T-helper 2 cell treated with Interferon-gamma antibody and Interleukin-4, amounts not matched to agents 5 μg/mL and 100 μg/mL, for 36 hours (primary cell): ENCODE measurements at regions not wholly inside any gene's neighbourhood (a gene's known extent, or its start where the extent isn't known, plus 50 kb on each side); places are given as distances from the start of the nearest gene placed in this dataset.

ENCODE experiments used
- DNase-seq: peaks from one replicate; pipeline ENCODE4 v3.0.0; 2021; ENCODE audit warnings: low spot score
- H3K27ac Mint-ChIP-seq: one replicate; pipeline ENCODE4 v1.8.0; 2021; ENCODE audit warnings: mild to moderate bottlenecking, mixed read lengths
- H3K27me3 Mint-ChIP-seq: one replicate; pipeline ENCODE4 v1.8.0; 2021; ENCODE audit warnings: low read depth, mixed read lengths
- H3K36me3 Mint-ChIP-seq: one replicate; pipeline ENCODE4 v1.8.0; 2021; ENCODE audit warnings: low read depth, mixed read lengths
- H3K4me1 Mint-ChIP-seq: one replicate; pipeline ENCODE4 v1.8.0; 2021; ENCODE audit warnings: low read depth, mixed read lengths
- H3K4me3 Mint-ChIP-seq: one replicate; pipeline ENCODE4 v1.8.0; 2022; ENCODE audit warnings: mild to moderate bottlenecking, moderate library complexity, mixed read lengths
- H3K9me3 Mint-ChIP-seq: one replicate; pipeline ENCODE4 v1.8.0; 2021; ENCODE audit warnings: mixed read lengths

GRCh38 chr4:19776021-19776459 lies 475.7 kb upstream of the SLIT2 start:
- Mint-ChIP-seq H3K9me3 (peaks cover 33% of the 10 kb centered on the region), H3K4me3 (no peak overlapping the region), H3K27me3 (no peaks in the 10 kb centered on the region), H3K4me1 (no peaks in the 10 kb centered on the region), H3K27ac (no peak overlapping the region), H3K36me3 (no peaks in the 10 kb centered on the region)
- no peak for DNase-seq

DNA sequence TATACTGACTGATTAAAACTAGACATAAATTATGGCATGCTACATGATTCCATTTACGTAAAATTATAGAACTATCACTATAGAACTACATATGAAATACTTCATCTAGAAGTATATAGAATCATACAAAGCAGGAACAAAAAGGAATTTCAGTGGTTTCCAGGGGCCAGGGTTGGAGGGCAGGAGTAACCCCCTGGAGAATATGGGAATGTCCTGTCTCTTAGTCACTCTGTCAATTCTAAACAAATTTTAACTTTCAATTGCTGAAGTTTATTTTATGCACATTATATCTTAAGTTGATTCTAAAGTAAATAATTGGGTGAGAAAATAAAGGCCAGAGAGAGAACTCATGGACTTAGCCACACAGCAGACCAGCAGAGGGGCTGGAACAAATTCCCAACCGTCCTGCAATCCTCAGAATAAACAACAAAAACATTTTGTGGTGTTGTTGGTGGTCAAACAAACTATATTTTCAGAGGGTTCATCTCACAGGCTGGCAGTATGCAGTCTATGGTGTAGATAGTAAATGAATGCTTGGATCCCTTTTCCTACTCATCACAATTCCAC lies 476.9 kb upstream of the SLIT2 start:
- H3K27ac Mint-ChIP-seq = no peak overlapping the region
- H3K4me1 Mint-ChIP-seq = no peaks in the 10 kb centered on the region
- H3K9me3 Mint-ChIP-seq = peaks cover 35% of the 10 kb centered on the region
- no peak overlapping the region for H3K4me3 Mint-ChIP-seq
- H3K27me3 Mint-ChIP-seq = no peaks in the 10 kb centered on the region
- DNase-seq = no peak
- H3K36me3 Mint-ChIP-seq = no peaks in the 10 kb centered on the region

- Mint-ChIP-seq H3K9me3 (peaks cover 43% of the 10 kb centered on the region), H3K4me1 (no peaks in the 10 kb centered on the region), H3K4me3 (no peak overlapping the region), H3K27ac (no peak overlapping the region), H3K36me3 (no peaks in the 10 kb centered on the region), H3K27me3 (no peaks in the 10 kb centered on the region)
- no peak for DNase-seq
Measured at GRCh38 chr4:19772581-19772980, 479.1 kb upstream of the SLIT2 start.

GRCh38 chr4:19756661-19757060 lies 495.0 kb upstream of the SLIT2 start:
- DNase-seq = no peak
- Mint-ChIP-seq H3K4me3 (no peak overlapping the region), H3K27ac (no peak overlapping the region), H3K27me3 (no peaks in the 10 kb centered on the region), H3K9me3 (peaks cover 24% of the 10 kb centered on the region), H3K4me1 (no peaks in the 10 kb centered on the region), H3K36me3 (no peaks in the 10 kb centered on the region)

DNA sequence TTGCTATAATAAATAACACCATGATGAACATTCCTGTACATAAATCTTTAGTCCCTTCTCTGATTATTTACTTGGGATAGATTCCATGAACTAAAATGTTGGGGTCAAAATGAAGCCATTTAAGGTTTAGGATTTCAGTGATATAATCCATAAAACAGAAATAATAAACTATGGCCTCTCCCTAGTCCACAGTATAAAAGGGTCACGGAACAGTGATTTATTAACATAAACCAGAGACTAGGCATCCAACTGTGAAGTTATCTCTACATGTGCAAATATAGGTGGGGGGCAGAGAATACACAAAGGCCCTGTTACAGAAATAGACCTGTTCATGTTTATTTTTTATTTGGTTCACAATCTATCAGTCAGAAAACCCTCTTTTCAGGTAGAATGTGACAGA lies 499.1 kb upstream of the SLIT2 start:
- Mint-ChIP-seq H3K27ac (no peak overlapping the region), H3K4me3 (no peak overlapping the region), H3K27me3 (no peaks in the 10 kb centered on the region), H3K9me3 (peaks cover 23% of the 10 kb centered on the region), H3K36me3 (no peaks in the 10 kb centered on the region), H3K4me1 (no peaks in the 10 kb centered on the region)
- DNase-seq = no peak

DNA sequence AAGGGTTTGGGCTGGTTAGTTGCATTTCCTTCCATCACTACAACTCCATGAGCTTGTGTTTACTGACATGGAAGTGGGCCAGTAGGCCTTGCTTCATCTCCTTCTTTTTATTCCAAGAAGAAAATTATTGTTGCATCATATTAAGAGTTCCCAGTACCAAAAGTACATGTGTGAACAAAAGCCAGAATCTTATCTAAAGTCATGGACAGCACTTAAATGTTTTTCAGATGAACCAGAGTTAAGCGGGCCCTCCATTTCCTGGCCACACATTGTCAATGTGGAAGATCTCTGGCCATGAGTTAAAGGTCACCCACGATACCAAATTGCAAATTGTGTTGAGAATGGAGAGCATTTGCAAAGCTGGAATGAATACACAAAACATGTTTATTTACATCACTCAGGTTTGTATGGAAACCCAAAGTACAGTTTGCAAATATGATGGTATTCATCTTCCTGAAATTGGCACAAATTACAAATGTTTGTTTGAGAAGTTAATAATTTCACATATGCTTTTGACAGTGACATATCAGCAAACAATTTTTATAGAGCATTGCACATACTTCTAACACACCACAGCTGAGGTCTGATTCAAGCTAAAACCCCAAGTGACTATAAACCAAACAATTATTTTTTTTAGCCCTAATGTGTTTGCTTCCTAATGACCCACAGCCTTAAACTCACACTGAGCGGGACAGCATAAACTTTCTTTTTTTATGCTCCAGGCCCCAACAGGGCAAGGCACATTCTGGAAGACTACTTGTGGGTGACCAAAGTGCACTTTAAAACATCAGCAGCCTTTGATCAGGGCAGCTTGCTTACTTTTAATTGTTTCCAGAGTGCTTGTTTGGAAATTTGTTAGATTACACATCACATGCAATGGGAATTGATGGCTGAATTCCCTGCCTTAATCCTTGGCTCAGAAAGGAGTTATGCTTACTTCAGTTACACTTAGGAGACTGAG lies 502.9 kb upstream of the SLIT2 start:
- Mint-ChIP-seq H3K9me3 (peaks cover 28% of the 10 kb centered on the region), H3K4me3 (no peak overlapping the region), H3K27me3 (no peaks in the 10 kb centered on the region), H3K36me3 (no peaks in the 10 kb centered on the region), H3K4me1 (no peaks in the 10 kb centered on the region), H3K27ac (no peak overlapping the region)
- DNase-seq = no peak

- H3K4me1 Mint-ChIP-seq = no peaks in the 10 kb centered on the region
- H3K9me3 Mint-ChIP-seq = peaks cover 24% of the 10 kb centered on the region
- H3K36me3 Mint-ChIP-seq = no peaks in the 10 kb centered on the region
- no peak for DNase-seq
- no peaks in the 10 kb centered on the region for H3K27me3 Mint-ChIP-seq
- no peak overlapping the region for H3K27ac Mint-ChIP-seq
- H3K4me3 Mint-ChIP-seq = no peak overlapping the region
Measured at GRCh38 chr4:19746377-19746776, 505.3 kb upstream of the SLIT2 start.

GRCh38 chr4:19743115-19743638 lies 508.5 kb upstream of the SLIT2 start:
- H3K9me3 Mint-ChIP-seq = peaks cover 27% of the 10 kb centered on the region
- DNase-seq = no peak
- H3K27me3 Mint-ChIP-seq = no peaks in the 10 kb centered on the region
- H3K36me3 Mint-ChIP-seq = no peaks in the 10 kb centered on the region
- H3K27ac Mint-ChIP-seq = no peak overlapping the region
- H3K4me3 Mint-ChIP-seq = no peak overlapping the region
- H3K4me1 Mint-ChIP-seq = no peaks in the 10 kb centered on the region

GRCh38 chr4:19739101-19739651 lies 512.5 kb upstream of the SLIT2 start:
- Mint-ChIP-seq H3K4me1 (no peaks in the 10 kb centered on the region), H3K27me3 (no peaks in the 10 kb centered on the region), H3K36me3 (no peaks in the 10 kb centered on the region), H3K4me3 (no peak overlapping the region), H3K9me3 (peaks cover 22% of the 10 kb centered on the region), H3K27ac (no peak overlapping the region)
- DNase-seq = no peak

DNA sequence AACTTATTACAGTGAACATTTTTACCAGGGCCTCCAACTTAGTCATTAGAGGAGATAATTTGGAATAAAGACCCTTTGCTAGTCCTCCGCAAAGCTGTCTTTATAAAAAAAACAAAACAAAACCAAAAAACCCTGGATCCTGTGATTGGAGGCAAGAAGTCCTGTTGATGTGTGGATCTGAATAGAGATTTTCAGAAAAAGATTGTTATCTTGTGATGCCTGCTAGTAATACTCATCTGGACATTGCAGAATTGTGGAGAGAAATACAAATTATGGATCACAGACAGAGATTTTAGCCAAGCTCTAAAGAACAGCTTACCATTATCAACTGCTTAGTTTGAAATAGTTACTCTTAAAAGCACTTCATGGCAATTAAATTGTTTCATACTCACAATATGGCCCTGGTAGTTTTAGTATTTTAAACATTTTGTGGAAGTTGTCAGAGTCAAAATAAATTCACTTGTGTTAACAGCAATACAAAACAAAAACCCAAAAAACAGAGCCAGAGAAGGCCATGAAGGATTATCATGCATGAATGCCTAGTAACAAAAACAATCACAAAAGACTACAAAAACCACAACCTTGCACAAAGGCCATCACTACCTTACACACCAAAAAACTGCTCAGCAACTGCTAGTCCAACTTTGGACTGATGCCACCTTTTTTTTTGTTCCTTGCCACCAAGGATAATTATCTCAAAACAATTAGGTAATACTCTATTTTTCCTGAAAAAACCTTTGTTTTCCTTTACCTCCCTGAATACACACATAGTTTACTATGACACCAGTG lies 514.5 kb upstream of the SLIT2 start:
- no peaks in the 10 kb centered on the region for H3K27me3 Mint-ChIP-seq
- H3K36me3 Mint-ChIP-seq = no peaks in the 10 kb centered on the region
- H3K9me3 Mint-ChIP-seq = peaks cover 21% of the 10 kb centered on the region
- H3K4me1 Mint-ChIP-seq = no peaks in the 10 kb centered on the region
- DNase-seq = no peak
- H3K27ac Mint-ChIP-seq = no peak overlapping the region
- H3K4me3 Mint-ChIP-seq = no peak overlapping the region

DNA sequence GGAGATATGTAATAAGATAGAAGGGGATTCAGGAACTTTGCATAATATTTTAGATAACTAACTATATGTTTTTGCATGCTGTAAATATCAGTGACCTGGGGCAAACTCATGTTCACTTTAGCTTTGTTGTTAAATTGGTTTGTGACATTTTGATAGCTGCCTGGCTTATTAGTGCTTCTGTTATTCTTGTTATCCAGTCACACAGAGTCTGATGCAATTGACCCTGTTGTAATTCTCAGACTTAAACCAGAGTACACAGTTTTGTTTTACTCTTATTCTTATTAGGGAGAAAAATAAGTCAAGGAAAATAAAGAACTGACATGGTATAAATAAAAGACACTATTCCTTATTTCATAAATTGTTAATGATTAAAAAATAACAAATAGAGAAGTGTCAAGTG lies 516.7 kb upstream of the SLIT2 start:
- no peak overlapping the region for H3K27ac Mint-ChIP-seq
- no peak overlapping the region for H3K4me3 Mint-ChIP-seq
- H3K36me3 Mint-ChIP-seq = no peaks in the 10 kb centered on the region
- no peaks in the 10 kb centered on the region for H3K27me3 Mint-ChIP-seq
- peaks cover 19% of the 10 kb centered on the region for H3K9me3 Mint-ChIP-seq
- no peak for DNase-seq
- H3K4me1 Mint-ChIP-seq = peaks cover 1% of the 10 kb centered on the region

GRCh38 chr4:19729886-19730651 lies 521.6 kb upstream of the SLIT2 start:
- H3K27me3 Mint-ChIP-seq = no peaks in the 10 kb centered on the region
- H3K36me3 Mint-ChIP-seq = no peaks in the 10 kb centered on the region
- no peak overlapping the region for H3K4me3 Mint-ChIP-seq
- no peak overlapping the region for H3K27ac Mint-ChIP-seq
- H3K4me1 Mint-ChIP-seq = peaks cover 6% of the 10 kb centered on the region
- peaks cover 12% of the 10 kb centered on the region for H3K9me3 Mint-ChIP-seq
- DNase-seq = no peak

DNA sequence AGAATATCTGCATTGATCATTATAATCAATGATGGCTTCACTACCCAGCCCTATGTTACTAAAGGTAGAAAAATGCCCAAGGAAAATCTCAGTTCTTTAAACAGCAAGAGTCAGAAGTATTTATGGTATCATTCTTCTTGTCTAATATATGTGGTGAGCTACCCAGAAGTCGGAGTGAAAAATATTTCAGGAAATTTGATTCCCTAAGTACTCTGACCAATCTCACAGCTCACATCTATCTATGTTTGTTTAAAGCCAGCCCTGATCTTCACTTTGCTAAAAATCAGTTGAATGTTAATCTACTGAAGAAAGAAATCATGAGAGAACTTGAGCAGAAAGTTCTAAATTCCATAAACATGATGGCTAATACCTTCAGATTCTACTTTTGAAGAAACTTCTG lies 522.9 kb upstream of the SLIT2 start:
- Mint-ChIP-seq H3K4me1 (peaks cover 6% of the 10 kb centered on the region), H3K36me3 (no peaks in the 10 kb centered on the region), H3K4me3 (no peak overlapping the region)

More for the DNA sequence above, 522.9 kb upstream of the SLIT2 start:
- DNase-seq = no peak
- Mint-ChIP-seq H3K27me3 (no peaks in the 10 kb centered on the region), H3K27ac (no peak overlapping the region), H3K9me3 (peaks cover 12% of the 10 kb centered on the region)
